Gastrocnemius medialis (tissue), 4 donors: ENCODE measurements at regions not wholly inside any gene's neighbourhood (a gene's known extent, or its start where the extent isn't known, plus 50 kb on each side); places are given as distances from the start of the nearest gene placed in this dataset.

Experiments
- CTCF ChIP-seq, 5 experiments: fragments of 450-650 bp in 3 of 5; fragments of 200-600 bp in 2 of 5; sonication (generic) in 2 of 5; IDR thresholded peaks in 4 of 5; conservative IDR thresholded peaks in 1 of 5; 1 replicate in 4 of 5; 2 replicates in 1 of 5; pipeline ENCODE4 v1.5.1; 2016 to 2019; ENCODE audit warnings: antibody characterized with exemption in 5 of 5, mild to moderate bottlenecking in 3 of 5, moderate library complexity in 3 of 5
- POLR2A ChIP-seq, 2 donors: fragments of 450-650 bp; IDR thresholded peaks; one replicate each; pipeline ENCODE4 v1.6.1; 2017; ENCODE audit warnings: antibody characterized with exemption in 2 of 2, mild to moderate bottlenecking in 2 of 2, moderate library complexity in 2 of 2

- no peak for TF ChIP-seq CTCF (IDR thresholded peaks at IDR 0.05 in 4 of 5, conservative IDR thresholded peaks at IDR 0.05 in 1 of 5)
- TF ChIP-seq POLR2A (IDR thresholded peaks at IDR 0.05): no peak
Observed at GRCh38 chr13:91199866-91200265, 147.6 kb upstream of the MIR17HG start.
